Upper lobe of left lung (tissue), 6 donors: ENCODE measurements at regions not wholly inside any gene's neighbourhood (a gene's known extent, or its start where the extent isn't known, plus 50 kb on each side); places are given as distances from the start of the nearest gene placed in this dataset.
A peak's percentile ranks its signal among the peaks of the same experiment; 100 is the strongest.

Experiments used
- ATAC-seq, 2 donors: fragments of 200-7000 bp; cut with Tn5 transposase; one replicate each; pipeline ENCODE4 v1.9.1; 2022; ENCODE audit warnings: mild to moderate bottlenecking in 2 of 2, moderate library complexity in 2 of 2; ENCODE audit not compliant: low FRiP score in 2 of 2
- DNase-seq, 2 donors: peaks; one replicate each; pipeline ENCODE4 v3.0.0-alpha.2; 2019 to 2020
- H3K27ac ChIP-seq, 4 donors: fragments of 200-600 bp; sonication (generic); one replicate each; pipeline ENCODE4 v1.5.1; 2016 to 2019
- H3K27me3 ChIP-seq, 4 donors: fragments of 200-600 bp; sonication (generic); one replicate each; pipeline ENCODE4 v1.5.1; 2017 to 2019
- H3K36me3 ChIP-seq, 4 donors: fragments of 200-600 bp; sonication (generic); one replicate each; pipeline ENCODE4 v1.5.1; 2016 to 2019
- H3K4me1 ChIP-seq, 4 donors: fragments of 200-600 bp; sonication (generic); one replicate each; pipeline ENCODE4 v1.5.1; 2018 to 2019
- H3K4me3 ChIP-seq, 4 donors: fragments of 200-600 bp; sonication (generic); one replicate each; pipeline ENCODE4 v1.5.1; 2017 to 2019; ENCODE audit warnings: mild to moderate bottlenecking in 2 of 4, moderate library complexity in 1 of 4
- H3K9me3 ChIP-seq, 4 donors: fragments of 200-600 bp; sonication (generic); one replicate each; pipeline ENCODE4 v1.5.1; 2018 to 2019
- CTCF ChIP-seq, 6 experiments: fragments of 450-650 bp in 4 of 6; fragments of 200-600 bp in 2 of 6; sonication (generic) in 2 of 6; IDR thresholded peaks; one replicate each; pipeline ENCODE4 v1.5.1; 2016 to 2019; ENCODE audit warnings: antibody characterized with exemption in 6 of 6
- EP300 ChIP-seq, 4 donors: sonication (generic); formaldehyde crosslinking; IDR thresholded peaks; one replicate each; pipeline ENCODE4 v1.5.1; 2017; ENCODE audit warnings: antibody characterized with exemption in 4 of 4, control low read depth in 2 of 4
- POLR2A ChIP-seq, 4 donors: fragments of 450-650 bp; IDR thresholded peaks; one replicate each; pipeline ENCODE4 v1.5.1; 2016 to 2017; ENCODE audit warnings: antibody characterized with exemption in 4 of 4, mild to moderate bottlenecking in 2 of 4
- POLR2AphosphoS5 ChIP-seq, 2 donors: sonication (generic); formaldehyde crosslinking; IDR thresholded peaks; one replicate each; pipeline ENCODE4 v1.5.1; 2017; ENCODE audit warnings: antibody characterized with exemption in 2 of 2
- WGBS, 2 donors: methylation state at CpG; one replicate each; pipeline ENCODE4 v1.1.5; 2017 to 2018; 5-methylcytosine and 5-hydroxymethylcytosine counted together
- donor health status: DM: no; HTN: no; CAD: no; lungs with moderate emphysema.
- donor health status: DM: no; HTN: yes; CAD: no; lungs with severe emphysema.

- no peak overlapping the region for H3K27ac ChIP-seq
- 93% methylated on average over 29 of the region's 29 CpGs; no CpG with 5 or more reads in 1 of the 2 donors for WGBS, 2 donors
- peaks cover 0 to 5% (median 0%) of the 10 kb centered on the region in 4 donors for H3K9me3 ChIP-seq
- H3K4me1 ChIP-seq = no peaks in the 10 kb centered on the region
- no peak for ATAC-seq
- H3K4me3 ChIP-seq = no peak overlapping the region
- no peaks in the 10 kb centered on the region for H3K27me3 ChIP-seq
- peak in 1 of 2 donors; percentile 52 for DNase-seq
- TF ChIP-seq POLR2A (IDR thresholded peaks at IDR 0.05) = no peak
- no peak for TF ChIP-seq CTCF (IDR thresholded peaks at IDR 0.05)
- TF ChIP-seq EP300 (IDR thresholded peaks at IDR 0.05) = no peak
- TF ChIP-seq POLR2AphosphoS5 (IDR thresholded peaks at IDR 0.05) = no peak
- no peaks in the 10 kb centered on the region for H3K36me3 ChIP-seq
These were observed 116.7 kb downstream of the CPXCR1 start for GRCh38 chrX:88863726-88864125.

- TF ChIP-seq EP300 (IDR thresholded peaks at IDR 0.05) (no peak), POLR2A (IDR thresholded peaks at IDR 0.05) (no peak), CTCF (IDR thresholded peaks at IDR 0.05) (no peak), POLR2AphosphoS5 (IDR thresholded peaks at IDR 0.05) (no peak)
- Histone ChIP-seq H3K27ac (no peak overlapping the region), H3K27me3 (no peaks in the 10 kb centered on the region), H3K9me3 (peaks cover 0 to 5% (median 0%) of the 10 kb centered on the region in 4 donors), H3K4me3 (no peak overlapping the region), H3K4me1 (no peaks in the 10 kb centered on the region), H3K36me3 (no peaks in the 10 kb centered on the region)
- ATAC-seq = no peak
- DNase-seq = no peak
- WGBS, 2 donors = 82 to 83% methylated on average over 6 of the region's 6 CpGs
These were observed 118.6 kb downstream of the CPXCR1 start for GRCh38 chrX:88865634-88866033.

- H3K27me3 ChIP-seq = no peaks in the 10 kb centered on the region
- ATAC-seq (no peak), DNase-seq (no peak)
- no peaks in the 10 kb centered on the region for H3K4me1 ChIP-seq
- TF ChIP-seq POLR2A (IDR thresholded peaks at IDR 0.05) (no peak), POLR2AphosphoS5 (IDR thresholded peaks at IDR 0.05) (no peak), EP300 (IDR thresholded peaks at IDR 0.05) (no peak), CTCF (IDR thresholded peaks at IDR 0.05) (no peak)
- H3K9me3 ChIP-seq = no peaks in the 10 kb centered on the region
- no peaks in the 10 kb centered on the region for H3K36me3 ChIP-seq
- no peak overlapping the region for H3K27ac ChIP-seq
- H3K4me3 ChIP-seq = no peak overlapping the region
These were observed 134.5 kb downstream of the CPXCR1 start for GRCh38 chrX:88881536-88881935.

GRCh38 chrX:88883200-88883599, 136.2 kb downstream of the CPXCR1 start:
- no peaks in the 10 kb centered on the region for H3K4me1 ChIP-seq
- H3K27ac ChIP-seq = no peak overlapping the region
- no peak for TF ChIP-seq POLR2AphosphoS5 (IDR thresholded peaks at IDR 0.05)
- TF ChIP-seq CTCF (IDR thresholded peaks at IDR 0.05) = no peak
- TF ChIP-seq EP300 (IDR thresholded peaks at IDR 0.05) = no peak
- no peak for TF ChIP-seq POLR2A (IDR thresholded peaks at IDR 0.05)
- no peaks in the 10 kb centered on the region for H3K9me3 ChIP-seq
- DNase-seq (no peak), ATAC-seq (no peak)
- H3K4me3 ChIP-seq = no peak overlapping the region
- WGBS, 2 donors = 72 to 80% methylated on average over 3 of the region's 3 CpGs
- H3K36me3 ChIP-seq = no peaks in the 10 kb centered on the region
- H3K27me3 ChIP-seq = no peaks in the 10 kb centered on the region

- no peaks in the 10 kb centered on the region for H3K9me3 ChIP-seq
- H3K27me3 ChIP-seq = no peaks in the 10 kb centered on the region
- no peak for TF ChIP-seq EP300 (IDR thresholded peaks at IDR 0.05)
- H3K4me1 ChIP-seq = no peaks in the 10 kb centered on the region
- WGBS, 2 donors = 57% methylated on average over 1 of the region's 1 CpG; no CpG with 5 or more reads in 1 of the 2 donors
- H3K4me3 ChIP-seq = no peak overlapping the region
- no peak for DNase-seq
- no peaks in the 10 kb centered on the region for H3K36me3 ChIP-seq
- no peak for ATAC-seq
- no peak overlapping the region for H3K27ac ChIP-seq
These were observed 139.9 kb downstream of the CPXCR1 start for GRCh38 chrX:88886908-88887307.
